ENCODE measurements at regions not wholly inside any gene's neighbourhood (a gene's known extent, or its start where the extent isn't known, plus 50 kb on each side); places are given as distances from the start of the nearest gene placed in this dataset.
"Not testable (repeated sequence)": the region's sequence is repeated elsewhere in the genome, so short reads cannot be mapped to it uniquely, and the experiment has no call there.

GRCh38 chr1:29604796-29605195, 368.5 kb downstream of the PTPRU start:
- TF ChIP-seq CTCF (IDR thresholded peaks at IDR 0.05); EP300 (IDR thresholded peaks at IDR 0.05); POLR2A (IDR thresholded peaks at IDR 0.05; ENCODE audit: low read depth): not testable (repeated sequence)

Data from esophagus muscularis mucosa (tissue), 4 donors.